Embryonic facial prominence (tissue), 1 donor: ENCODE measurements at regions not wholly inside any gene's neighbourhood (a gene's known extent, or its start where the extent isn't known, plus 50 kb on each side); places are given as distances from the start of the nearest gene placed in this dataset.

ENCODE experiments used
- DNase-seq: peaks from one replicate; pipeline ENCODE4 v3.0.0-alpha.2; 2016; ENCODE audit errors: extremely low spot score

- DNase-seq, result no peak
Observed at GRCh38 chr2:240284503-240285259, 144.2 kb upstream of the OTOS start.

GRCh38 chr2:240285725-240286124 is 145.3 kb upstream of the OTOS start:
- DNase-seq, result no peak

GRCh38 chr2:240286596-240286995 is 146.1 kb upstream of the OTOS start:
- no peak for DNase-seq

GRCh38 chr2:240287011-240287410 is 146.6 kb upstream of the OTOS start:
- DNase-seq, result no peak

GRCh38 chr2:240287496-240288086 is 147.1 kb upstream of the OTOS start:
- no peak for DNase-seq

- DNase-seq, result no peak
Observed at GRCh38 chr2:240288087-240288521, 147.4 kb upstream of the GPC1 start.

- no peak for DNase-seq
Observed at GRCh38 chr2:240289701-240290431, 145.6 kb upstream of the GPC1 start.

GRCh38 chr2:240290432-240291336 is 144.8 kb upstream of the GPC1 start:
- DNase-seq, result no peak

- no peak for DNase-seq
Observed at GRCh38 chr2:240291337-240292034, 144.0 kb upstream of the GPC1 start.

- DNase-seq, result no peak
Observed at GRCh38 chr2:240292035-240292574, 143.4 kb upstream of the GPC1 start.

- no peak for DNase-seq
Observed at GRCh38 chr2:240292619-240293525, 142.6 kb upstream of the GPC1 start.

GRCh38 chr2:240293557-240294461 is 141.7 kb upstream of the GPC1 start:
- DNase-seq, result no peak

- DNase-seq, result no peak
Observed at GRCh38 chr2:240294514-240294913, 140.9 kb upstream of the GPC1 start.

- no peak for DNase-seq
Observed at GRCh38 chr2:240295256-240296103, 140.0 kb upstream of the GPC1 start.

GRCh38 chr2:240296104-240296406 is 139.4 kb upstream of the GPC1 start:
- DNase-seq, result no peak

- DNase-seq, result no peak
Observed at GRCh38 chr2:240296476-240297255, 138.8 kb upstream of the GPC1 start.
